GM19438 (cell line): ENCODE measurements at regions not wholly inside any gene's neighbourhood (a gene's known extent, or its start where the extent isn't known, plus 50 kb on each side); places are given as distances from the start of the nearest gene placed in this dataset.

Source experiments
- ATAC-seq: cut with Tn5 transposase; IDR thresholded peaks from one replicate; pipeline ENCODE4 v1.9.1; 2021; ENCODE audit warnings: low read depth; ENCODE audit not compliant: unreplicated experiment

- no peak for ATAC-seq
These were observed 377.2 kb upstream of the DDI1 start for GRCh38 chr11:103659206-103659618.

GRCh38 chr11:103659743-103660142, 376.7 kb upstream of the DDI1 start:
- no peak for ATAC-seq

- no peak for ATAC-seq
These were observed 375.3 kb upstream of the DDI1 start for GRCh38 chr11:103661185-103661584.

GRCh38 chr11:103661991-103662390, 374.4 kb upstream of the DDI1 start:
- no peak for ATAC-seq

- ATAC-seq = no peak
These were observed 373.6 kb upstream of the DDI1 start for GRCh38 chr11:103662880-103663279.

- no peak for ATAC-seq
These were observed 367.6 kb upstream of the DDI1 start for GRCh38 chr11:103668859-103669258.

GRCh38 chr11:103671143-103671651, 365.2 kb upstream of the DDI1 start:
- ATAC-seq = no peak

- ATAC-seq = no peak
These were observed 362.7 kb upstream of the DDI1 start for GRCh38 chr11:103673773-103674172.

GRCh38 chr11:103676413-103676812, 360.0 kb upstream of the DDI1 start:
- ATAC-seq = no peak

- no peak for ATAC-seq
These were observed 355.6 kb upstream of the DDI1 start for GRCh38 chr11:103680826-103681225.

- peak; percentile 24 for ATAC-seq
These were observed 354.6 kb upstream of the DDI1 start for GRCh38 chr11:103681855-103682254.

GRCh38 chr11:103682318-103683184, 353.9 kb upstream of the DDI1 start:
- peak; percentile 96 for ATAC-seq

GRCh38 chr11:103683576-103683975, 352.9 kb upstream of the DDI1 start:
- no peak for ATAC-seq

GRCh38 chr11:103688924-103689323, 347.5 kb upstream of the DDI1 start:
- no peak for ATAC-seq

- ATAC-seq = no peak
These were observed 346.1 kb upstream of the DDI1 start for GRCh38 chr11:103690356-103690755.

- ATAC-seq = no peak
These were observed 340.3 kb upstream of the DDI1 start for GRCh38 chr11:103696123-103696522.

- ATAC-seq = no peak
These were observed 337.2 kb upstream of the DDI1 start for GRCh38 chr11:103699216-103699615.

- no peak for ATAC-seq
These were observed 336.8 kb upstream of the DDI1 start for GRCh38 chr11:103699656-103700055.

- no peak for ATAC-seq
These were observed 335.8 kb upstream of the DDI1 start for GRCh38 chr11:103700622-103701021.

- ATAC-seq = no peak
These were observed 333.0 kb upstream of the DDI1 start for GRCh38 chr11:103703437-103703836.

- no peak for ATAC-seq
These were observed 332.5 kb upstream of the DDI1 start for GRCh38 chr11:103703954-103704353.

GRCh38 chr11:103705642-103706041, 330.8 kb upstream of the DDI1 start:
- ATAC-seq = no peak
